Smooth muscle cell (in vitro differentiated cells): ENCODE measurements at regions not wholly inside any gene's neighbourhood (a gene's known extent, or its start where the extent isn't known, plus 50 kb on each side); places are given as distances from the start of the nearest gene placed in this dataset.

Experiments
- DNase-seq: peaks from one replicate; lab custom pipeline; 2025; ENCODE audit not compliant: unreplicated experiment; lab: John Stamatoyannopoulos, UW
- H2AFZ ChIP-seq: fragments of 200-600 bp; sonication (generic); 2 replicates; pipeline ENCODE4 v1.6.0; 2016; ENCODE audit warnings: antibody characterized with exemption, low read depth, mild to moderate bottlenecking
- H3F3A ChIP-seq: fragments of 200-600 bp; sonication (generic); 2 replicates; pipeline ENCODE4 v1.6.0; 2017; ENCODE audit warnings: antibody characterized with exemption, low read depth
- H3K27ac ChIP-seq: fragments of 200-600 bp; sonication (generic); 2 replicates; pipeline ENCODE4 v1.5.1; 2016; ENCODE audit warnings: low read depth, mild to moderate bottlenecking
- H3K27me3 ChIP-seq: fragments of 200-600 bp; sonication (generic); 2 replicates; pipeline ENCODE4 v1.6.1; 2016; ENCODE audit warnings: low read depth, mild to moderate bottlenecking
- H3K36me3 ChIP-seq: fragments of 200-600 bp; sonication (generic); 2 replicates; pipeline ENCODE4 v1.5.1; 2016; ENCODE audit warnings: low read depth
- H3K4me1 ChIP-seq: fragments of 200-600 bp; sonication (generic); 2 replicates; pipeline ENCODE4 v1.5.1; 2016; ENCODE audit warnings: low read depth
- H3K4me2 ChIP-seq: fragments of 200-600 bp; sonication (generic); 2 replicates; pipeline ENCODE4 v1.6.0; 2016; ENCODE audit warnings: mild to moderate bottlenecking
- H3K4me3 ChIP-seq: fragments of 200-600 bp; sonication (generic); 2 replicates; pipeline ENCODE4 v1.5.1; 2016; ENCODE audit warnings: mild to moderate bottlenecking
- H3K79me2 ChIP-seq: fragments of 200-600 bp; sonication (generic); 2 replicates; pipeline ENCODE4 v1.6.0; 2016; ENCODE audit warnings: low read depth, mild to moderate bottlenecking
- H3K9ac ChIP-seq: fragments of 200-600 bp; sonication (generic); 2 replicates; pipeline ENCODE4 v1.6.0; 2016; ENCODE audit warnings: low read depth
- H3K9me3 ChIP-seq: fragments of 200-600 bp; sonication (generic); replicated peaks from 2 replicates; pipeline ENCODE4 v1.5.1; 2016; ENCODE audit warnings: low read depth
- H4K20me1 ChIP-seq: fragments of 200-600 bp; sonication (generic); 2 replicates; pipeline ENCODE4 v1.6.0; 2016; ENCODE audit warnings: low read depth
- WGBS: methylation state at CpG from one replicate; pipeline ENCODE4 v1.1.7; 2016; ENCODE audit warnings: low lambda C conversion rate; 5-methylcytosine and 5-hydroxymethylcytosine counted together
- TF ChIP-seq, protein P1 (sequence below): fragments of 200-600 bp; sonication (generic); IDR thresholded peaks from 2 replicates; pipeline ENCODE4 v1.5.1; 2017; ENCODE audit warnings: borderline replicate concordance, mild to moderate bottlenecking, antibody characterized with exemption; ENCODE audit not compliant: insufficient read depth, poor library complexity, severe bottlenecking

DNA sequence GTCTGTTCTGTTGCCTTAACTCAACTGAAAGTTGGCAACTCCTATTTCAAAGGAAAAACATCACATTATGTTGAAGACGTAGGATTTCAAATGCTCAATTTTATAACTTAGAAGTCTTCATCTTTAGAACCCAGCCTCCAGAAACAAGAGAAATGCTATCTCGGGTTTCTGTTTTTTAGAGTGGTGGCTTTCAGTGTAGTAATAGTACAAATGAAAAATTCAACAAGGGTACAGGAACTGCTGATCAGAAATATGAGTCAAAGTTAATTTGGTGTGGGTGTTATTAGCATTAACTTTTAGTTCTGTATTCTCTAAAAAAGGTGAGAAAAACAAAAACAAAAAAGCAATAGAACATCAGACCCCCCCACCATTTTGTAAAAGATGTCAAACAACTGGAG is 56.6 kb upstream of the FLT1 start:
- no peaks in the 10 kb centered on the region for H4K20me1 ChIP-seq
- no peak overlapping the region for H3K9ac ChIP-seq
- no peaks in the 10 kb centered on the region for H3K27me3 ChIP-seq
- DNase-seq, result no peak
- no peaks in the 10 kb centered on the region for H3K4me1 ChIP-seq
- H3K9me3 ChIP-seq, result no peaks in the 10 kb centered on the region
- peak overlapping the region; percentile 21 for H2AFZ ChIP-seq
- WGBS, result 80% methylated on average over 2 of the region's 2 CpGs
- no peaks in the 10 kb centered on the region for H3F3A ChIP-seq
- H3K79me2 ChIP-seq, result no peaks in the 10 kb centered on the region
- no peaks in the 10 kb centered on the region for H3K36me3 ChIP-seq
- TF ChIP-seq, protein P1, sequence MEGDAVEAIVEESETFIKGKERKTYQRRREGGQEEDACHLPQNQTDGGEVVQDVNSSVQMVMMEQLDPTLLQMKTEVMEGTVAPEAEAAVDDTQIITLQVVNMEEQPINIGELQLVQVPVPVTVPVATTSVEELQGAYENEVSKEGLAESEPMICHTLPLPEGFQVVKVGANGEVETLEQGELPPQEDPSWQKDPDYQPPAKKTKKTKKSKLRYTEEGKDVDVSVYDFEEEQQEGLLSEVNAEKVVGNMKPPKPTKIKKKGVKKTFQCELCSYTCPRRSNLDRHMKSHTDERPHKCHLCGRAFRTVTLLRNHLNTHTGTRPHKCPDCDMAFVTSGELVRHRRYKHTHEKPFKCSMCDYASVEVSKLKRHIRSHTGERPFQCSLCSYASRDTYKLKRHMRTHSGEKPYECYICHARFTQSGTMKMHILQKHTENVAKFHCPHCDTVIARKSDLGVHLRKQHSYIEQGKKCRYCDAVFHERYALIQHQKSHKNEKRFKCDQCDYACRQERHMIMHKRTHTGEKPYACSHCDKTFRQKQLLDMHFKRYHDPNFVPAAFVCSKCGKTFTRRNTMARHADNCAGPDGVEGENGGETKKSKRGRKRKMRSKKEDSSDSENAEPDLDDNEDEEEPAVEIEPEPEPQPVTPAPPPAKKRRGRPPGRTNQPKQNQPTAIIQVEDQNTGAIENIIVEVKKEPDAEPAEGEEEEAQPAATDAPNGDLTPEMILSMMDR, result no peak
- H3K4me2 ChIP-seq, result no peak overlapping the region
- H3K4me3 ChIP-seq, result no peak overlapping the region
- no peak overlapping the region for H3K27ac ChIP-seq

- H2AFZ ChIP-seq, result peak overlapping the region; percentile 59
- 86% methylated on average over 7 of the region's 7 CpGs for WGBS
Observed at GRCh38 chr13:28550721-28551497, 56.0 kb upstream of the FLT1 start.

GRCh38 chr13:28550091-28550490 is 55.2 kb upstream of the FLT1 start:
- H3K4me2 ChIP-seq, result no peak overlapping the region
- H4K20me1 ChIP-seq, result no peaks in the 10 kb centered on the region
- H3K27me3 ChIP-seq, result no peaks in the 10 kb centered on the region
- DNase-seq, result no peak
- H3F3A ChIP-seq, result no peaks in the 10 kb centered on the region
- H3K27ac ChIP-seq, result no peak overlapping the region
- H3K36me3 ChIP-seq, result no peaks in the 10 kb centered on the region
- H2AFZ ChIP-seq, result no peak overlapping the region
- TF ChIP-seq, protein P1, result no peak
- no peak overlapping the region for H3K4me3 ChIP-seq
- WGBS, result 91% methylated on average over 3 of the region's 3 CpGs
- H3K79me2 ChIP-seq, result no peaks in the 10 kb centered on the region
- no peaks in the 10 kb centered on the region for H3K4me1 ChIP-seq
- no peak overlapping the region for H3K9ac ChIP-seq
- H3K9me3 ChIP-seq, result no peaks in the 10 kb centered on the region

More at GRCh38 chr13:28550721-28551497, 56.0 kb upstream of the FLT1 start:
- H3K27ac ChIP-seq, result no peak overlapping the region
- H3F3A ChIP-seq, result no peaks in the 10 kb centered on the region
- TF ChIP-seq, protein P1, result no peak
- no peak overlapping the region for H3K4me2 ChIP-seq
- H3K36me3 ChIP-seq, result no peaks in the 10 kb centered on the region
- no peak overlapping the region for H3K9ac ChIP-seq
- no peak overlapping the region for H3K4me3 ChIP-seq
- no peaks in the 10 kb centered on the region for H3K9me3 ChIP-seq
- H3K79me2 ChIP-seq, result no peaks in the 10 kb centered on the region
- no peak for DNase-seq
- no peaks in the 10 kb centered on the region for H3K27me3 ChIP-seq
- no peaks in the 10 kb centered on the region for H4K20me1 ChIP-seq
- no peaks in the 10 kb centered on the region for H3K4me1 ChIP-seq

DNA sequence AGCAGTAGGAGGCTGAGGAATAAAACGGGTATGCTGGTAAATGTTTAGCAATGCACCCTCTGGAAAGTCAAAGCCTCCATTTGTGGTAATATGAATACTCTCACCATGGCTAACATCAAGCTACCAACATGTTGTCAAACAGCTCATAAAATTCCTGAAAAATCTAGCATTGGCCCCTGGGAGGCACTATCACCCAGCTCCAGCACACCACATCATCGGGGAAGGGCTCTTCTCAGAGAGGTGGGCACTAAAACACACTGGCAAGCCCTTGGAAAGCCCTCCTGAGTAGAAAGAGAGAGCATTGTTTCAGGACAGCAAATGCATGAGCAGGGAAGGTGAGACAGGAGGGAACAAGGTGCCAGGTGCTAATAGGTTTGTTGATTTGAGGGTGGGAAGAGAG is 53.9 kb upstream of the FLT1 start:
- H4K20me1 ChIP-seq, result no peaks in the 10 kb centered on the region
- H3K27ac ChIP-seq, result no peak overlapping the region
- DNase-seq, result no peak
- no peak overlapping the region for H3K4me3 ChIP-seq
- no peaks in the 10 kb centered on the region for H3K79me2 ChIP-seq
- H3K36me3 ChIP-seq, result no peaks in the 10 kb centered on the region
- H3F3A ChIP-seq, result no peaks in the 10 kb centered on the region
- no peak overlapping the region for H3K4me2 ChIP-seq
- WGBS, result 71% methylated on average over 2 of the region's 2 CpGs
- H3K4me1 ChIP-seq, result no peaks in the 10 kb centered on the region
- H3K27me3 ChIP-seq, result no peaks in the 10 kb centered on the region
- TF ChIP-seq, protein P1, result no peak
- H3K9me3 ChIP-seq, result no peaks in the 10 kb centered on the region
- no peak overlapping the region for H2AFZ ChIP-seq
- no peak overlapping the region for H3K9ac ChIP-seq
